ENCODE measurements at regions not wholly inside any gene's neighbourhood (a gene's known extent, or its start where the extent isn't known, plus 50 kb on each side); places are given as distances from the start of the nearest gene placed in this dataset.
A peak's percentile ranks its signal among the peaks of the same experiment; 100 is the strongest.
"Not testable (repeated sequence)": the region's sequence is repeated elsewhere in the genome, so short reads cannot be mapped to it uniquely, and the experiment has no call there.

- no peak for DNase-seq
These were observed 588.7 kb downstream of the CPS1 start for GRCh38 chr2:211144974-211145665.

- DNase-seq: no peak
These were observed 593.3 kb downstream of the CPS1 start for GRCh38 chr2:211149731-211150130.

DNA sequence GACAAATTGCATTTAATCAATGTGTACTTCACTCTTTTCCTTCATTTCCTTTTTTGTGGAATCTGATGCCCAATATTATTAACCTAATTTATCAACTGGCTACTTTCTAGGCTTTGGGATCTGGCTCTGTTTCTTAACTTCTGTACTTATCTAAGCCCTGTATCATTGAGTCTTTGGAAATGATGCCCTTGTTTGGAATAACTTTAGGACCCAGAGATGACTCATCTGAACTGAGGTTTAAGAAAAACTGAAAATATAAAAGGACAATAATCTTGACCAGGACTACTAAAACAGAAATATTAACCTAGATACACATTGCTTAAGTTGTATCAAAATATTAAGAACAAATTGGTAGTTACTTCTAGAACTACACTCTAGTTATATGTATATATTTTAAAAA is 600.8 kb downstream of the CPS1 start:
- DNase-seq: no peak

GRCh38 chr2:211157856-211158463 is 601.6 kb downstream of the CPS1 start:
- DNase-seq: peak; percentile 65

DNA sequence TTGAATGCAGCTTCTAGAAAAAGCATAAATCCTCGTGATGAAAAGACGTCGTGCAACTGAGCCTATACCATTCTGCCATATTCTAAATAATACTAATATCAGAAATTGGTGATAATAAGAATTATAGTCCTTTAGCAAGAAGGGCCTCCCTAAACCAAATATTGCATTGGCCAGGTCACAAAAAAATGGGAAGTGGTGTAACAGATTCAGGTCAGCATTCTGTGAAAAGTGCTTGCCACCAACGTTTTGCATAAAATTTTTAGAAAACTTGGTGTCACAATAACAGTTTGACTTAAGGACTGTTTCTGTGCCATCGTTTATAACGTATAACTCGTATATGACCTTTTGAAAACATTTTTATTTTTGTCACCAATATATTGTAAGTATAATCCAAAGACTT is 603.6 kb downstream of the CPS1 start:
- no peak for DNase-seq

GRCh38 chr2:211161236-211161635 is 604.8 kb downstream of the CPS1 start:
- DNase-seq: no peak

GRCh38 chr2:211162911-211163310 is 606.5 kb downstream of the CPS1 start:
- DNase-seq: no peak

GRCh38 chr2:211170843-211171242 is 614.4 kb downstream of the CPS1 start:
- DNase-seq: no peak

- DNase-seq: no peak
These were observed 617.6 kb downstream of the CPS1 start for GRCh38 chr2:211174021-211174420.

- DNase-seq: no peak
These were observed 618.2 kb downstream of the CPS1 start for GRCh38 chr2:211174631-211175030.

- DNase-seq: no peak
These were observed 619.6 kb downstream of the CPS1 start for GRCh38 chr2:211175956-211176355.

- no peak for DNase-seq
These were observed 620.2 kb downstream of the CPS1 start for GRCh38 chr2:211176514-211177141.

DNA sequence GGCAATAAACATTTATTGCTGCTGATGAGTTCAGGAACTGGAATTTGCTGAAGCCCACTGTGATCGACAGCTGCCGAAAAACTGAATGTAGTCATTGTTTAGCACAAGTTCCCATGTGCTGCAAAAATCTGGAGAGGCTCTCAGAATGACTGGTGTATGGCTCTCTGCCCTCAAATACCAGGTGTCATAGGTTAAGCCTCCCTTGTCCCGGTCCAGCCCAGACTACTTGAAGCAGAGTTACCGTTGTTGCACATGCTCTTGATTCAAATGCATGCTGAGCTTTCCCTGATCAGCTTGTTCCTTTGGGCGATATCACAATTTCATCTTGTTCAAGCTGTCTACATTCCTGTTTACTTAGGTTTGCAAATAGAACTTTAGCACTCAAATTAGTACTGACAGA is 625.2 kb downstream of the CPS1 start:
- DNase-seq: no peak

DNA sequence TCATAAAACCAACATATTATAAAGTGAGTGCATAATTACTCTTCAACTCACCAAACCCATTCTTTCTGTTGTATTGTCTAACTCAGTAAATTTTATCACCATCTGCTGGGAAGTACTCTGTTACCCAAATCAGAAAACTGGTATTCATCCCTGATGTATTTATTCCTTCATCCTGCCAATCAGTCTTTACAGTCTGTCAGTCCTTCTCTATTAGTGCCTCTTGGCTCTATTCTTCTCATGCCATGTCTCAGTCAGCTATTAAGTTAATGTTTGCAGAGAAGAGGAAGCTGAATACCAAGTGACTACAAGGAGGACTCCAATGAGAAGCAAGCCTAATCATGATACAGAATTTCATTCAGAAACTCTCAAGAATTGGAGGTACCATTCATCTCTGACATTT is 631.2 kb downstream of the CPS1 start:
- DNase-seq: no peak

DNA sequence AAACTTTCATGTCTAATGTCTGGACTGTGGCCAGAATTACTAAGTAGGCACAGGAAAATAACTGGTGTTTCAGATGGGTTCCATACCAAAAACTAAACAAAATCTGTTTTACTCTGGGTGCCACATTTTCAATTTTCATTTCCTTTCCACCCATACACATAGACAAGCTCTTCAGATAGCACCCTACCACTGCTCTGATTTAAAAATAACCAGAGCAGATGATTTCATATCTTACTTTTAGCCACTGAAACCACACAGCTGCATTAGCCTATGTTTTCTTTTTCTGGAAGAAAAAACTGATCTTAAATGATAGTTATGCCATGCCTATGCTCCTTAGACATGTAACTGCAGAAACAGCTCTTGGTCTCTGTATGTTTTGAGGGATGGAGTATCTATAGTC is 647.6 kb downstream of the CPS1 start:
- DNase-seq: no peak

DNA sequence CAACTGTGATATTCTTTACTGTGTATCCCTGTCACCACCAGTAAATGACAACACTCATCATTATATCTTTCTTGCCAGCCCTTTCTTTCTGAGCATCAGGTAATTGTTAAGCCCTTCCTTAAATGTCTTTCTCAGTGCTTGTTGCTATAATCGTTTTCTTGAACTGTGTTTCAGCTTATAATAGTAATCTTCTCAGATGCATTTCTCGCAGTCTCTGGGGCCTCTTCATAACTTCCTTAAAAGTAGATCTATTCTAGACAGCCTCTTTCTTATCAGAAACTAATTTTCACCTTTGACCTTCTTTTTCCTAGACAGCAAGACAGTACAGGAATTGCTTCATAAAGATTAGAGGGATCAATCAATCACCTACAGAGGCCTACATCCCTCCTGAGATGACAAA is 648.1 kb downstream of the CPS1 start:
- DNase-seq: no peak

- no peak for DNase-seq
These were observed 648.5 kb downstream of the CPS1 start for GRCh38 chr2:211204902-211205301.

GRCh38 chr2:211205358-211205757 is 649.0 kb downstream of the CPS1 start:
- no peak for DNase-seq

- no peak for DNase-seq
These were observed 649.4 kb downstream of the CPS1 start for GRCh38 chr2:211205836-211206235.

DNA sequence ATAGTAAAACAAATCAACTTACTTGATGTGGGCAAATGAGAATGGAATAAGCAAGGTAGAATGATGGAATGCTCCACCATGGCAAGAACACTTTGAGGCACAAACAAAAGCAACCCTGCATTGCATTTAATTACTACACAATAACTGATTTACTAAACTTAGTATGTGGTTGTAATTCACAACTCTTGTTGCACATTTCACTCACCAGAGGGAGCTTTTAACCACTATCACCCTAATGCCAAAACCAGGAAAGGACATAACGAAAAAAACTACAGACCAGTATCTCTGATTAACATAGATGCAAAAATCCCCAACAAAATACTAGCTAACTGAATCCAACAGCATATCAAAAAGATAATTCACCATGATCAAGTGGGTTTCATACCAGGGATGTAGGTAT is 659.8 kb downstream of the CPS1 start:
- DNase-seq: no peak

DNA sequence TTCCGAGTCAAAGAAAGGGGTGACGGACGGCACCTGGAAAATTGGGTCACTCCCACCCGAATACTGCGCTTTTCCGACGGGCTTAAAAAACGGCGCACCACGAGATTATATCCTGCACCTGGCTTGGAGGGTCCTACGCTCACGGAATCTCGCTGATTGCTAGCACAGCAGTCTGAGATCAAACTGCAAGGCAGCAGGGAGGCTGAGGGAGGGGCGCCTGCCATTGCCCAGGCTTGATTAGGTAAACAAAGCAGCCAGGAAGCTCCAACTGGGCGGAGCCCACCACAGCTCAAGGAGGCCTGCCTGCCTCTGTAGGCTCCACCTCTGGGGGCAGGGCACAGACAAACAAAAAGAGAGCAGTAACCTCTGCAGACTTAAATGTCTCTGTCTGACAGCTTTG is 663.1 kb downstream of the CPS1 start:
- not testable (repeated sequence) for DNase-seq

GRCh38 chr2:211225784-211226183 is 669.4 kb downstream of the CPS1 start:
- no peak for DNase-seq

DNA sequence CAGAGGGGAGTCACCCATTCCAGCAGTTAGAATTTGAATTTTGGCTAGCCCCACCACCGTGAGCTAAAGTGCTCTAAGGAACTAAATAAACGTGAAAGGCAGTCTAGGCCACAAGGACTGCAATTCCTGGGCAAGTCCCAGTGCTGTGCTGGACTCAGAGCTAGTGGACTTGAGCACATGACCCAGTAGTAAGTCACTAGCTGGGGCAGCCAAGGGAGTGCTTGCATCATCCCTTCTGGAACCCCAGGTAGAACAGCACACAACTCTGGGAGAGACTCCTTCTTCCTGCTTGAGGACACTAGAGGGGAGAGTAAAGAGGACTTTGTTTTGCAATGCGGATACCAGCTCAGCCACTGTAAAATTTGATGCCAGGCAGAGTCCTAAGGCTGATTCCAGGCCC is 672.2 kb downstream of the CPS1 start:
- DNase-seq: no peak

DNA sequence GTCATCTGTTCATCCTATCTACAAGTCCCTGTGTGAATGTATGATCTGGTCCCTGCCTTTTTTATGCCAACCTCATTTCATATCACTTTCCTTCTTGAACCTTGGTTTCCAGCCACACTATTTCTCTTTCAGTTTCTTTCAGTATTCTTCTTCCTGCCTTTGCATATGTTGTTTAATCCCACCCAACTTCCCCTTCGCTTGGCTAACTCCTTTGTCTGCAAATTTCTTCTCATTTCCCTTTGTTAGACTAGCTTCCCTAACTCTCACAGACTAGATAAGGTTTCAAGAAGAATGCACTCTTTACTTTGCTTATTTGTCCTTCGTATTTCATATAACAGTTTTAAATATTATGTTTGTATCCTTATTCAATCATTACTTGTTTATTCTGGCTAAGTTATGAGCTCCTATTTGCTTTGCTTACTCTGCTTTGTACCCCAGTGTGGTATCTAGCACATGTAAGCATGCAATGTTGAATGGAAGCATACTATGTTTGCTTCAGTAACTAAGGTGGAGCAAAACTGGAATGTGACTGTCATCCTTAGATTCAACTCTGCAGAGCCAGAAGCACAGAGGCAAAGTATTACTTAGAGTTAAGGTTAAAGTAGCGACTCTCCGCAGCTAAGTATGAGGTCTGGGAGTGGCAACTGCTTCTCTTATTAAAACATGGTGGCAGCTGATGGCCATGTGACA is 681.3 kb downstream of the CPS1 start:
- no peak for DNase-seq
